Muscle of arm (tissue), 1 donor: ENCODE measurements at regions not wholly inside any gene's neighbourhood (a gene's known extent, or its start where the extent isn't known, plus 50 kb on each side); places are given as distances from the start of the nearest gene placed in this dataset.

Experiments
- DNase-seq: peaks from one replicate; pipeline ENCODE4 v3.0.0-alpha.2; 2013

DNA sequence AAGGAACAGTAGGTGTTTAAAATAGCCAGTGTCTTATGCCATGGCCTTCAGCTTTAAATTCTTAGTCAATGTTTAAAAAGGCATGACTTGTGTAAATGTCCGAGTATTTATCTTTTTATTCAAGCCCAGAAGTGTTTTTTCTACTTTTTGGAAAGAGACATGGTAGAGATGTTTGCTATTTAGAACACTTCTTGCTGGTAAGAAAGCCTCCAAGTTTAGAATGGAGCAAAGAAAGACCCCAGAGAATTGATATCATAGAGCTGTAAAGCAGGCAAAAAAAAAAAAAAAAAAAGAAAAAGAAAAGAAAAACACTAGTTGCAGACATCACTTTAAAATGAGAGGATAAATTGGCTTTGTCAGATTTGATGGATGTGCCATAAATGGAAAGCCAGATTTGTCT lies 375.1 kb downstream of the TMEM167A start:
- DNase-seq: no peak

DNA sequence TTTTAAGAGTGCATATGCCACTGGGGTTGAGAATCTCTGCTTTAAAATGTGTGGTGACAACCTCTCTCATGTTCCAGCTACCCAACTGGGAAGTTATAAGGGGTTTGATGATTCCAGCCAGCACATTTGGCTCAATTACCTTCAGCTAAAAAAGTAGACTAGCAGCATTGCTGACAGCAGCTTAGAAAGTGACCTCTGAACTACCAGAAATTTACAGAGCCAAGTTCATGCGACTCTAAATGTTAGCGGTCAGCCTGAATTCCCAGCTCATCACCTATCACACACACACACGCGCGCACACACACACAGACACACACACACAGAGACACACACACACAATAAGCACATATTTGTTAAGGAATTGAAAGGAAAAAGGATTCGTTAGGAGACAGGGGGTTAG lies 377.5 kb downstream of the TMEM167A start:
- DNase-seq: no peak

DNA sequence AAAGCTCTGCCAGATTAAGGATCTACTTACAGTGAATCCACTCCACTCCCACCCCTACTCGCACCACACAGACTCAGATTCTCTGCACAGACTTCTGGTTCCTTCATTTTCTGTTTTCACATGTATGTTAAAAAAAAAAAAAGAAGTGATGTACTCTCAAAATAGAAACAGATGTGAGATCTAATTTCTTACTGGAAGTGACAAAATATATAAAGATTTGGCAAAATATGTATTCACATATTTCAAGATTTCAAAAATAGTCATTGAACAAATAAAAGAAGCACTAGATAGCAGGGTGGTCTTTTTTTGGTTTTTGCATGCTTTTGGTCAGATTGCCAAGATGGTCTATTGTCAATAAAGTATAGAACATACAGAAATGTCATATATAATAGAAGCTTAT lies 379.2 kb downstream of the TMEM167A start:
- no peak for DNase-seq

- no peak for DNase-seq
Observed at GRCh38 chr5:82694711-82695285, 382.4 kb downstream of the TMEM167A start.

GRCh38 chr5:82692826-82693225 lies 384.4 kb downstream of the TMEM167A start:
- no peak for DNase-seq

DNA sequence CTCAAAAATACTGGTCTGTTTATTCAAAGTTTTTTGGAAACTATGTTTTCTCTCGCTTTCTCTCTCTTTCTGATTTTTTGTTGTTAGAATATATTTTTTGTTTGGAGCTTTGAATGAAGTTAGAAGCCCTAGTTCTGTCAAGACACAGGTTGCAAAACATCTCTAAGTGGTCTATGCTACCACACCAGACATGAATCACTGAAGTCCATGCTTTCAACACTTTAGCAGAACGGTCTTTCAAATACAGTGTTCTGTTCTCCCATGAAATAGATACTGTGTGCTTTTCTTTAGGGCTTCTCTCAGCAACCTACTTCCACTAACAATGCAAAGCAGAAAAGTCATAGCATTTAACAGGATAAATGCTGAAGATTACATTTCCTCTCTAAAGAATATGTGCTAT lies 392.5 kb downstream of the TMEM167A start:
- DNase-seq: no peak

DNA sequence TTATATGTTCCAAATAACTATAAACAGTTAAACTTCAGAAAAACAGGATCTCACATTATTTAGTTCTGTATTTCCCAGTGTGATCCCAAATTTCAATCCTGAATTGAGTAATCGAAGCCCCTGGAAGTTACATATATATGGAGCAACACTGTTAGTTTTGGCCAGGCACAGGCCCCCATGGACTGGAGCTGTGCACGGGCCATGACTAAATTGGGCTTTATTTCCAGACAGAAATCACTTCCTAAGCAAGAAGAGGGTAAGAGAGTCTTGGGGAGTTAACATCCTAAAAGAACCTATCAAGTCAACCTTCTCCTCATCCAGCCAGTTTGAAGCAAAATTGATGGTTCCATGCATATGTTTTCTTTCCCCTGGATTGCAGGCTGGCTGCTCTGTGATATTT lies 393.0 kb downstream of the TMEM167A start:
- peak; percentile 53 for DNase-seq

- peak; percentile 68 for DNase-seq
Observed at GRCh38 chr5:82679660-82680059, 397.5 kb downstream of the TMEM167A start.

DNA sequence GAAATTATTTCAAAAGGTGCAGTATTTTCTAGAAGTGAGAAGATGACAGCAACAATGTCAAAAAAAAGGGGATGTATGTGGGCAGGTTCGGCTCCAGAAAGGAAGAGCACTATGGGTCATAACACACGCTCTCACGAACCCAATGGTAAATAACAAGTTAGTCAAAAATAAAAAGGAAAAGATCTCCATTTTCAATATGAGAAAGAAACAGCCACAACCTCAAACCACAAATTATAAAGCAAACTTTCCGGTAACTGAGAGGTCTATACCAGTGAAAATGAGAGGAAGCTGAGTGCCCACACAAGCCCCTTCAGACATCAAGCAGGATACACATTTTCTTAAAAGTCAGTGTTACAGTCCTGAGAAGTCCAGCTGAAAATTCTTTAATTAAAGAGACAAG lies 398.5 kb upstream of the RPS23 start:
- no peak for DNase-seq

- DNase-seq: no peak
Observed at GRCh38 chr5:82674671-82675070, 396.5 kb upstream of the RPS23 start.

GRCh38 chr5:82673057-82673809 lies 395.1 kb upstream of the RPS23 start:
- no peak for DNase-seq

DNA sequence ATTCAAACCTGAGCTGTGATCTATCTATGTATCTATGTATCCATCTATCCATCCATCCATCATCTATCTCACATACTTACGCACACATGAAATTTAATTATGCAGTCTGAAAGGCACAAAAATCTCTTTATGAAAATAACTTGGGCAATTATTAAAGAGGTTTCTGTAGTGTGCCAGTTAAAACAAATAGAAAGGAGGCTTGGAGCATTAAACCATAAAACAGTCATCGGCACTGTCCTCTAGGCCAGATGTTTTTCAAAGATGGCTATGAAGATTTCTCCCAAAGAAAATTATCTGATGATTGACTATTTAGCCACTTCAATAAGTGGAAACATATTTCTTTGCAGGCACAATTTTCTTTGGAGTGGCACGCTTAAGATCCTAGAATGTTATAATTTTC lies 392.5 kb upstream of the RPS23 start:
- no peak for DNase-seq

DNA sequence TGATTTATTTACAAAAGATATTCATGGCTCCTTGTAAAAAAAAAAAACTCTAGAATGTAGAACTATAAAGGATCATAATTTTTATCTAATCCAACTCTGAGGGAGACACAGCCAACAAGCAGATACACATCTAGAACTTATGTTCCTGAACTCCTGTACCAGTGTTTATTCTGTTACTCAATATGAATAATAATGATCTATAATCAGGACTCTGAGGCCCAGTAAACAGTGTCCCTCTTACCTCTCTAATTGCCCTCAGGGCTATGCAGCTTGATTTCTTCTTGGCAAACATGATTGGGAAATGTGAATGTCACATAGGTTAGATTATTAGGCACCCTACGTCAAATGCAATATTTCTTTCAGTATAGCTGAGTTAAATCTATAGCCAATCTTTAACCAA lies 391.6 kb upstream of the RPS23 start:
- no peak for DNase-seq

DNA sequence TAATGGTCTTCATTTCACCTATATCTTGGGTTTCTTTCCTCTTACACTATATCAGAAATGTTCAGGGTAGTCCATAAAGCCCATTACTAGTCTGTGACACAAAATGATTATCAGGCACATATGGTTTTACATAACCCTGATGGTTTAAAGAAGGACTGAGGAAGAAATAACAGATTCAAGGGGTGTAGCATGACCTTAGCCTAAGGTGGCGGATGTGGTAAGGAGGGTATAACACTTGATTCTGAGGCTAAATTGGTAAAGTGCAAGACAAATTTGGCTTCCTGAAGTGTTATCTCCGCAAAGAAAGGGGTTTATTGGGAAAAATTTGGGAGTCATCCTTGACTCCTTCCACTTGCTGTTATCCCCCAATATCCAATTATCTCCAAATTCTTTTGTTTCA lies 388.2 kb upstream of the RPS23 start:
- no peak for DNase-seq

DNA sequence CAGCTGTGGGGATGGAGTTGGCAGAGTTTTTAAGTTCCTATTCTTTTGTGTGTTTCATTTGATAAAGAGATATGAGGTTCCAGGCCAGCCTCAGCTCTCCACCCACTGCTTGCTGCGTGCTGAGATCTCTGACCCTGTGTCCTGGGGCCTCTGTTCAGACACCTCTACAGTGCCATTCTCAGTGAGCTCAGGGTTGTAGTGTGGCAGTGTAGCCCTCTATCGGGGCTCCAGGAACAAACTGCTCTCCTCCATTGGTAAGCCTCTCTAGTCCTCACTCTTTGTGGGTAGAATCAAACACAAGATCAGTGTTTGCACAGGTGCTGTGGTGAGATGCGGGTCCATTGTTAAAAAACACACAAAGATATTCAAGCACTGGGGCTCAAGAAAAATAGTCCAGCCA lies 386.6 kb upstream of the RPS23 start:
- no peak for DNase-seq

DNA sequence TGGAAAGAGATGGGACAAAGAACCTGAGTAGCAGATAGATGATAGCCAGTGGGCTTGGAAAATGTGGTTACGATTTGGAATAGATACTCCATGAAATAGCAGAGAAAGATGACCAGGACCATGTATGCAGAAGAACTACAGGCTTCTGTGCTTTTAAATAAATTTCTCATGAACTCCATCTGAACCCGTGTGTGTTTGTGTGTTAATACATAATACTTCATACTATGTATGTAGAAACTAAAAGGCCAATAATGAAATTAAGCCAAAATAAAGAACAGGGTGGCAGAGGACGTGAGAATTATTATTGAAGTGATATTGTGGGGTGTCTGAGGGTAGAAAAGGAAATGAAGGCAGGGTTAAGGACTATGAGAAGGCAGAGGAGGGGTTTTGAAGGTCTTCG lies 385.1 kb upstream of the RPS23 start:
- no peak for DNase-seq

DNA sequence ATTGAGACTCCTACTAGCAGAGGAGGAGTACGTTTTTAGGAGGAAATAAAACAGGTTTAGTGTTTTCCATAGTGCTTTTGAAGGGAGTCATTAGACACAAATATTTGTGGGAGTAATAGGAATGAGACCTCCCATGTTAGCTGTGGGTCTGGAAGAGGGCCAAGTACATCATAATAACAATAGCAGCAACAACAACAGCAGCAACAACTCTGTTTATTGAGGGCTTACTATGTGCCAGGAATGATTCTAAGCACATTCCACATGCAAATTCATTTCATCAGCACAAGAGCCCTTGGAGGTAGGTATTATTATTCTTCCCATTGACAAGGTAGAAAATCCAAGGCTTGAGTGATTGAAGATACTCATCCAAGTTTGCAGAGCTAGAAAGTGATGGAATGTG lies 384.2 kb upstream of the RPS23 start:
- no peak for DNase-seq

GRCh38 chr5:82661933-82662332 lies 383.8 kb upstream of the RPS23 start:
- no peak for DNase-seq

- no peak for DNase-seq
Observed at GRCh38 chr5:82661462-82661861, 383.3 kb upstream of the RPS23 start.

GRCh38 chr5:82659115-82659514 lies 381.0 kb upstream of the RPS23 start:
- DNase-seq: no peak

GRCh38 chr5:82657033-82657699 lies 379.0 kb upstream of the RPS23 start:
- DNase-seq: no peak

- DNase-seq: peak; percentile 55
Observed at GRCh38 chr5:82656341-82656761, 378.2 kb upstream of the RPS23 start.

- DNase-seq: no peak
Observed at GRCh38 chr5:82655078-82655477, 376.9 kb upstream of the RPS23 start.
